Endometrial microvascular endothelial cells (primary cell): ENCODE measurements at regions not wholly inside any gene's neighbourhood (a gene's known extent, or its start where the extent isn't known, plus 50 kb on each side); places are given as distances from the start of the nearest gene placed in this dataset.
"Not testable (repeated sequence)": the region's sequence is repeated elsewhere in the genome, so short reads cannot be mapped to it uniquely, and the experiment has no call there.

Experiments used
- in situ Hi-C: cut with HindIII; loops from 2 replicates; pipeline ENCODE4 v1.10.0; 2017; ENCODE audit warnings: low sequenced_read_pairs, low pct_unique_long_range_greater_than_20kb; ENCODE audit errors: inconsistent ontology term

- in situ Hi-C loops, result not testable (repeated sequence)
Observed at GRCh38 chr11:87531835-87532234, 494.1 kb downstream of the TMEM135 start.

DNA sequence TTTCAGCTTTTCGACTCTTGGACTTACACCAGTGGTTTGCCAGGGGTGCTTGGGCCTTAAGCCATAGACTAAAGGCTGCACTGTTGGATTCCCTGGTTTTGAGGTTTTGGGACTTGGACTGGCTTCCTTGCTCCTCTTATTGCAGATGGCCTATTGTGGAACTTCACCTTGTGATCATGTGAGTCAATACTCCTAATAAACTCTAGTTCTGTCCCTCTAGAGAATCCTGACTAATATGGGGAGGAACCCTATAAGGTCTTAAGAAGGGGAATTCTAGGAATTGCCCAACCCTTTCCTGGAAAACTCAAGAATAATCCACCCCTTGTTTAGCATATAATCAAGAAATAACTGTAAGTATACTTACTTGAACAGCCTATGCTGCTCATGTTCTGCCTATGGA is 491.8 kb downstream of the TMEM135 start:
- in situ Hi-C loops, result no loop called here

GRCh38 chr11:87528752-87529151 is 491.0 kb downstream of the TMEM135 start:
- in situ Hi-C loops, result no loop called here

- in situ Hi-C loops, result no loop called here
Observed at GRCh38 chr11:87523276-87523675, 485.5 kb downstream of the TMEM135 start.

DNA sequence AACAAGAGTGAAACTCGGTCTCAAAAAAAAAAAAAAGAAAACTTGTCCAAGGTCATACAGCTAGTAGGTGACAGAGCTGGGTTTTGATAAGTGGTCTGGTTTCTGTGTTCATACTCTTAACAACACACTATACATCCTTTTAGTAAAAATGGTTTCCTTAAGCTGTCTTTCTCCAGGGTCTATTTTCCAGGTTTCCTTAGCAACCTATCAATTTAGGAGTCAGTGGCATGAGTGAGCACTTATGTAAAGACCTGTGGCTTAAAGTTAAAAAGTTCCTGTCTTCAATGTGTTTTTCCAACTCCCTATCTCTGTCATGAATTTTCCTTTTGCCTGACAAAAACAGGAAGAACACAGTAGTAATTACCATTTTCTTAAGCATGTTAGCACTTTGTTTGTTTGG is 480.5 kb downstream of the TMEM135 start:
- in situ Hi-C loops, result no loop called here

GRCh38 chr11:87517351-87517750 is 479.6 kb downstream of the TMEM135 start:
- in situ Hi-C loops, result no loop called here

DNA sequence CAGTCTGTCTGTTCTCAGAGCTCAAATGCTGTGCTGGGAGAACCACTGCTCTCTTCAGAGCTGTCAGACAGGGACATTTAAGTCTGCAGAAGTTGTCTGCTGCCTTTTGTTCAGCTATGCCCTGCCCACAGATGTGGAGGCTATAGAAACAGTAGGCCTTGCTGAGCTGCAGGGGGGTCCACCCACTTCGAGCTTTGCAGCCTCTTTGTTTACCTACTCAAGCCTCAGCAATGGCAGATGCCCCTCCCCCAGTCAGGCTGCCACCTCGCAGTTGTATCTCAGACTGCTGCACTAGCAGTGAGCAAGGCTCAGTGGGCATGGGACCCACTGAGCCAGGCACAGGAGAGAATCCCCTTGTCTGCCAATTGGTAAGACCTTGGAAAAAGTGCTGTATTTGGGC is 470.0 kb downstream of the TMEM135 start:
- in situ Hi-C loops, result not testable (repeated sequence)

DNA sequence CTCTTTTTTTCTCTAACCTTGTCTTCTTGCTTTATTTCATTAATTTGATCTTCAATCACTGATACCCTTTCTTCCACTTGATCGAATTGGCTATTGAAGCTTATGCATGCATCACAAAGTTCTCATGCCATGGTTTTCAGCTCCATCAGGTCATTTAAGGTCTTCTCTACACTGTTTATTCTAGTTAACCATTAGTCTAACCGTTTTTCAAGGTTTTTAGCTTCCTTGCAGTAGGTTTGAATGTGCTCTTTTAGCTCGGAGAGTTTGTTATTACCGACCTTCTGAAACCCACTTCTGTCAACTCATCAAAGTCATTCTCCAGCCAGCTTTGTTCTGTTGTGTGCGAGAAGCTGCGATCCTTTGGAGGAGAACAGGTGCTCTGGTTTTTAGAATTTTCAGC is 469.2 kb downstream of the TMEM135 start:
- in situ Hi-C loops, result not testable (repeated sequence)

- in situ Hi-C loops, result no loop called here
Observed at GRCh38 chr11:87501388-87501787, 463.7 kb downstream of the TMEM135 start.

DNA sequence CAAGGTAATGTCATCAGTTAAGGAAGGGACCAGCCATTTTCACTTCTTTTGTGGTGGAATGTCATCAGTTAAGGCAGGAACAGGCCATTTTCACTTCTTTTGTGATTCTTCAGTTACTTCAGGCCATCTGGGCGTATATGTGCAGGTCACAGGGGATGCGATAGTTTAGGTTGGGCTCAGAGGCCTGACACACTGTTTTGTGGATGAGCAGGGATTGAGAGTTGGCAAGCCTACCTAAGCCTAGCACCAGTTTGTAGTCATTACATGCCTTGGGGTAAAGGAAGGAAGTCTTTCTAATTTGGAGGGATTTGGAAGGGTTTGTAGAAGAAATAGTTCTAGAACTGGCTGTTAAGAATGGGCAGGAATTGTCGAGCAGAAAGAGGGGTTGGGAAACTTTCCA is 457.2 kb downstream of the TMEM135 start:
- in situ Hi-C loops, result not testable (repeated sequence)

- in situ Hi-C loops, result not testable (repeated sequence)
Observed at GRCh38 chr11:87494026-87494425, 456.3 kb downstream of the TMEM135 start.

DNA sequence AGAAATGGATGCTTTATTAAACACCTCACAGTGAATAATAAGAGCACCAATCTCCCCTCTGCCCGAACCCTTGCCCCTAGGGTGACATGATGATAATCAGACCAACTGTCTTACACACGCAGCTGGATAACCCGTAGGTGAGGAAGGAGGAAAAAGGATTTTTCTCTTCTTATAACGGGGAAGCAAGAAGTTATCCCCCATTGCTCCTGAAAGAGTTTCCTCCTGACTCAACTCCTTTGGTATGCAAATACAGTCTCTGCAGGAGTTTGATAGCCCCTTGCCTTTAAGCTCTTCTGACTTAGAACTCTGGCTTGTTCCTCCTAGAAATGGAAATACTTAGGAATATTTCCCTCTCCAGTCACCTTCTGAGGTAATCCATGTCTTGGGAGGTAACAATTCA is 455.8 kb downstream of the TMEM135 start:
- in situ Hi-C loops, result no loop called here

DNA sequence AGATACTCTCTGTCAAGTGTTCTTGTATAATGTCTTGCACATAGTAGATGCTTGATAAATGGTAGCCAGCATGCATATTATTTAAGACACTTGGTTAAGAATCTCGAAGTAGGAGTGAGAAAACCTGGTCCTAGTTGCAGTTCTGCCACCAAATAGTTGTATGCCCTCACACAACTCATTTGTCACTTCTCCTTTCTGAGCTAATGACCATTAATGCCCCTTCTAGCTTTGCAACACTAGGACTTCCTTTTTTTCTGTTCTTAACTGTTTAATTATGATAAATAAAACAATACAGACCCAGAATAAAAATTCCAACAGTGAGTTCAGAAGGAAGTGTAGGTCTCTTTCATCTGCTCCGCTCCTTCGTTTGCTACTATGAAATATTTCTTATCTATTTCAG is 453.6 kb downstream of the TMEM135 start:
- in situ Hi-C loops, result no loop called here

GRCh38 chr11:87490671-87491070 is 452.9 kb downstream of the TMEM135 start:
- in situ Hi-C loops, result no loop called here

DNA sequence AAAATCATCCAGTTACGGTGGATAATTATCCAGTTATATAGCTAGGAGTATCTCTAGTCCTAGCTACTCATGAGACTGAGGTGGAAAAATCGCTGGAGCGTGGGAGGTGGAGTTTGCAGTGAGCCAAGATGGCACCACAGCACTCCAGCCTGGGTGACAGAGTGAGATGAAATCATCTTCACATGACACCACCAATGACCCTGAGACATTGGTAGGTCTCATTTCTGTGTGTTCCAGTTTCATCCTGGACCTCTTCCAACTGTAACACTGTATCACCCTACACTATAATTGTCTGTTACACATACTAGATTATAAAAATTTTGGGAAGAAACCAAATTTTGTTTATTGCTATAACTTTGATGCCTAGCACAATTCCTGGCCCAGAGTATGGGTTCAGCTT is 446.8 kb downstream of the TMEM135 start:
- in situ Hi-C loops, result no loop called here

GRCh38 chr11:87477321-87477720 is 439.6 kb downstream of the TMEM135 start:
- in situ Hi-C loops, result no loop called here

GRCh38 chr11:87473174-87473573 is 435.4 kb downstream of the TMEM135 start:
- in situ Hi-C loops, result no loop called here

DNA sequence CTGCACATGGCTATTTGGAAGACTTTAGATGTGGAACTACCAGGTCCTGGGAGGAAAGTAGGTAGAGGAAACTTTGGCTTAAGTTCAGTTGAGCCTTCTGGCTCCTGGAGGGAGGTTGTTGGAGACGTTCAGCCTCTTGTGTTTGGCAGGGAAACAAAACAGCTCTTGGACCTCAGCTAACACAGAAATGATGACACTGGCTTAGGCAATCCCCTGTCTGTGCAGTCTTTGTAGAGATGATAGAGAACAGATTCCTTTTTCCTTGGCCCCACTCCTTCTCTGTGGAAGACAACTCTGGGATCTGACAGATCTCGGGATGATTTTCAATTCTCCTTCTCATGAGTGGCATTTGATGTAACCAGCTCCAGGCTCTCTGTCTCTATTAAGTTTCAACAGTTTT is 428.5 kb downstream of the TMEM135 start:
- in situ Hi-C loops, result no loop called here

DNA sequence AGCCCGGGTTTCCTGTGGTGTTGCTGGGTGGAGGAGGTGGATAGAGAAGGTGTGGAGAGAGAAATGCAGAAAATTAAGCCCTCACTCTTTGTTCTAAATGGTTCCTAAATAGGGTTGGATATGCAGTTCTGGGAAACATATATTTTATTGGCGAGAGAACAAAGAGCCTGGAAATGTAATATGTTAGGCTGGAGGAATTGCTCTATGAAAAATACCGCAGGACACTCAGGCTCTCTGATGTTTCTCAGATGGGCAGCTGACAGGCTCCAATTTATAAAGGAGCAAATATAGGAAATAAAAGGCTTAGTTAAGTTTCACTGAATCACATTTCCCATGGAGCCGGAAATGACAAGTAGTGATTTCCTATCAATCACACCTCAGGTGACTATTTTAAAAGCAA is 428.0 kb downstream of the TMEM135 start:
- in situ Hi-C loops, result no loop called here

- in situ Hi-C loops, result no loop called here
Observed at GRCh38 chr11:87463486-87464102, 425.9 kb downstream of the TMEM135 start.

DNA sequence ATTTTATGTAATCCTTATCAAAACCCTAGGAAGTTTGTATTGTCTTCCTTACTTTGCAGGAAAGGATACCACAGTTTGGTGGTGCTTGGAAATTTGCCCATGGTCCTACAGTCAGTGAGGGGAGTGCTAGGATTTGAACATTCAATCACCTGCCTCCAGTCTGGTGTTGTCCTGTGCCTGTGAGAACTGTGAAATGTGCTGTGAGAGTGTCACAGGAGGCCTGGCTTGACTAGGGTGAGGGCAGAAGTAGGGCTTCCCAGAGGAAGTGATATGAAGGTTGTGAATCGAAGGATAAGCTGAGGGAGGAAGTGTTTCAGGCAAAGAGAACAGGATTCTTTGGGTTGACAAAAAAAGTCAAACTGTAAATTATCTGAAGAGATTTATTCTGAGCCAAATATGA is 424.4 kb downstream of the TMEM135 start:
- in situ Hi-C loops, result no loop called here
